C4-2B (cell line): ENCODE measurements at regions not wholly inside any gene's neighbourhood (a gene's known extent, or its start where the extent isn't known, plus 50 kb on each side); places are given as distances from the start of the nearest gene placed in this dataset.

Source experiments
- H3K27ac ChIP-seq: fragments of 450-650 bp; 2 replicates; pipeline ENCODE4 v1.5.1; 2017
- ZFX ChIP-seq: fragments of 450-650 bp; IDR thresholded peaks from 2 replicates; pipeline ENCODE4 v1.6.1; 2017
- TF ChIP-seq, protein P1 (sequence below): fragments of 450-650 bp; conservative IDR thresholded peaks from 2 replicates; pipeline ENCODE4 v1.5.1; 2017; ENCODE audit warnings: mild to moderate bottlenecking

DNA sequence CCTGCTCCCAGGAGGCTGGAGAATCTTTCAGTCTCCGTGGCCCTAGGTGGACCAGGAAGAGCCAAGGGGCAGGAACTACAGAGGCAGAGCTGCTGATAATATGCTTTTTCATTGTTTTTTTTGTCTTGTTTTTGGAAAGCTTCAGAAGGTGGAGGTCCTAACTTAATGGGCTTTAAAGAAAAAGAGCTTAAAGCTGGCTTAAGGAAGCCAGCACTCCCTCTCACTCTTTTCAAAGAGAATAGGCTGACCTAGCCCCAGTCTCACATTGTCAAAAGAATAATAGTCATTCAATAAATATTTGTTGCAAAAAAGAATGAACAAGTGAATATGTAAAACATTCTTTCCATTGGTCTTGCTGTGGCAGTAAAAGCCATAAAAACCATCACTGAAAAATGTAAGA, 61.0 kb upstream of the RRP15 start:
- TF ChIP-seq, protein P1, sequence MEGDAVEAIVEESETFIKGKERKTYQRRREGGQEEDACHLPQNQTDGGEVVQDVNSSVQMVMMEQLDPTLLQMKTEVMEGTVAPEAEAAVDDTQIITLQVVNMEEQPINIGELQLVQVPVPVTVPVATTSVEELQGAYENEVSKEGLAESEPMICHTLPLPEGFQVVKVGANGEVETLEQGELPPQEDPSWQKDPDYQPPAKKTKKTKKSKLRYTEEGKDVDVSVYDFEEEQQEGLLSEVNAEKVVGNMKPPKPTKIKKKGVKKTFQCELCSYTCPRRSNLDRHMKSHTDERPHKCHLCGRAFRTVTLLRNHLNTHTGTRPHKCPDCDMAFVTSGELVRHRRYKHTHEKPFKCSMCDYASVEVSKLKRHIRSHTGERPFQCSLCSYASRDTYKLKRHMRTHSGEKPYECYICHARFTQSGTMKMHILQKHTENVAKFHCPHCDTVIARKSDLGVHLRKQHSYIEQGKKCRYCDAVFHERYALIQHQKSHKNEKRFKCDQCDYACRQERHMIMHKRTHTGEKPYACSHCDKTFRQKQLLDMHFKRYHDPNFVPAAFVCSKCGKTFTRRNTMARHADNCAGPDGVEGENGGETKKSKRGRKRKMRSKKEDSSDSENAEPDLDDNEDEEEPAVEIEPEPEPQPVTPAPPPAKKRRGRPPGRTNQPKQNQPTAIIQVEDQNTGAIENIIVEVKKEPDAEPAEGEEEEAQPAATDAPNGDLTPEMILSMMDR: no peak
- no peak for TF ChIP-seq ZFX
- no peak overlapping the region for H3K27ac ChIP-seq

DNA sequence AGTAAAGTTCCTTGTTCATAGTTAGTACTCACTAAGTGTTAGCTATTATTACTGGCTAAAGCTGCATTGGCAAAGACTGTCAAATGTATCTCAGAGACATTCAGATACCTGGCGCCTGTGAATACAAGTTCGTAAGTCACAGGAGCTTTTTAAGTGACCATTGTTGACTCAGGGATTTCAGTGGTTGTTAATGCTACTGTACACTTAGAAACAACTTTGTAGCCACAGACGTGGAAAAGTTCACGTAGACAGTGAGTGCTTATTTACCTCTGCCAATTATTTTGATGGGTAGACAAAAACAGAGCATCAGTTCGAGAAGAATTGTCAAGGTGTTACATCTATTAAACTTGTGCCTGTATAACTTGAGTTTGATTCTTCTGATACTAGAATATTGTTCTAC, 59.1 kb upstream of the RRP15 start:
- no peak overlapping the region for H3K27ac ChIP-seq
- no peak for TF ChIP-seq ZFX
- TF ChIP-seq, protein P1: no peak
